Kidney tubule cell (primary cell): ENCODE measurements at regions not wholly inside any gene's neighbourhood (a gene's known extent, or its start where the extent isn't known, plus 50 kb on each side); places are given as distances from the start of the nearest gene placed in this dataset.

ENCODE experiments used
- DNase-seq: peaks from one replicate; pipeline ENCODE4 v3.0.0-alpha.2; 2018; ENCODE audit warnings: low spot score

GRCh38 chr15:68525815-68526214 is 53.0 kb upstream of the CORO2B start:
- no peak for DNase-seq

GRCh38 chr15:68526269-68526668 is 52.5 kb upstream of the CORO2B start:
- peak; percentile 49 for DNase-seq

- DNase-seq, result no peak
These were observed 52.0 kb upstream of the CORO2B start for GRCh38 chr15:68526784-68527183.

- no peak for DNase-seq
These were observed 50.0 kb upstream of the CORO2B start for GRCh38 chr15:68528626-68529290.
